ENCODE measurements at regions not wholly inside any gene's neighbourhood (a gene's known extent, or its start where the extent isn't known, plus 50 kb on each side); places are given as distances from the start of the nearest gene placed in this dataset.

DNA sequence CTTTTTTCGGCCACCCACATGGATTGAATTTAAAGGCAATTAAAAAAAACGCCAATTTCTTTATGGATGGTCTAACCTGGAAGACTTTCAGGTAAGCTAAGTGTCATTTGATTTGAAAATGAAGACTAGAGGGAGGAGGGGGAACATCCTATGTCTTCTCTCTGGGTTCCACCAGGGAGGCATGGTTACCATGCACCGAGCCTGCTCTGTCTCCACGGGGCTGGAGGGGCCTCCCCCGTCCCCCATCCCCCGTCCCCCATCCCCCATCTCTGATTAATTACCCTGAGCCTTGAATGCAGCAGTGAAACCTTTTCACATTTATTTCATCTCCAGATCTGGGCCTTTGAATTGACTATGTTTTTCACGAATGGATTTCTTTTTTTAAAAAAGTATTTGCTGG lies 135.1 kb downstream of the TLR5 start:
- no peak for TF ChIP-seq POLR2A (IDR thresholded peaks at IDR 0.05)
- TF ChIP-seq CTCF (IDR thresholded peaks at IDR 0.05): no peak

Data from right lobe of liver (tissue), 4 donors.